GM10248 (cell line): ENCODE measurements at regions not wholly inside any gene's neighbourhood (a gene's known extent, or its start where the extent isn't known, plus 50 kb on each side); places are given as distances from the start of the nearest gene placed in this dataset.

Experiments
- CTCF ChIA-PET: fragments of 300-600 bp; sonication (Branson Sonifier 250); formaldehyde crosslinking; extraction: SDS; loops from one replicate; lab custom pipeline; 2021; ENCODE audit warnings: antibody characterized with exemption; lab: Yijun Ruan, JAX
- POLR2A ChIA-PET: fragments of 350-650 bp; sonication (Branson Sonifier 250); formaldehyde crosslinking; extraction: SDS; loops from one replicate; lab custom pipeline; 2020; ENCODE audit warnings: antibody characterized with exemption; lab: Yijun Ruan, JAX
- DNase-seq: peaks from one replicate; pipeline ENCODE4 v3.0.0; 2012; ENCODE audit errors: extremely low spot score
- TF ChIP-seq, protein P1 (sequence below): IDR thresholded peaks from 2 replicates; pipeline ENCODE4 v1.5.1; 2012; ENCODE audit warnings: mild to moderate bottlenecking, low read depth; ENCODE audit errors: extremely low read depth, missing control alignments, control extremely low read depth

DNA sequence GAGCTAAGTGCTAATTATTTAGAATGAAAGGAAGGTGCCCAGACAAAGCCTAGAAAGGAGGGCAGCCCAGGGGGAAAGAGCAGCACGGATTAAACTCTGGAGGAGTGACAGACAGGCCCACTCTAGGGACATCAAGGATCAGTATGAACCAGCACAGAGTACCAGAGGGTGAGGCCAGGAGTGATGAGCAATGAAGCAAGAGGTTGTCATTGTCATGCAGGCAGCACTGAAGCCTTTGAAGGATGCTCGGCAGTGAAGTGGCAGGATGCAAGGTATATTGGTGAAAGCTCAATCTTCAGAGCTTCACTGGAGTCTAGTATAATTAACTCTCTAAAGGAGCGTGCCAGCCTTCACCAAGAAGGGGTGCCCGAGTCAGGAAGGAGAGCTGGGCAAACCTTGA is 112.0 kb upstream of the INHBA start:
- no peak for DNase-seq
- TF ChIP-seq, protein P1, sequence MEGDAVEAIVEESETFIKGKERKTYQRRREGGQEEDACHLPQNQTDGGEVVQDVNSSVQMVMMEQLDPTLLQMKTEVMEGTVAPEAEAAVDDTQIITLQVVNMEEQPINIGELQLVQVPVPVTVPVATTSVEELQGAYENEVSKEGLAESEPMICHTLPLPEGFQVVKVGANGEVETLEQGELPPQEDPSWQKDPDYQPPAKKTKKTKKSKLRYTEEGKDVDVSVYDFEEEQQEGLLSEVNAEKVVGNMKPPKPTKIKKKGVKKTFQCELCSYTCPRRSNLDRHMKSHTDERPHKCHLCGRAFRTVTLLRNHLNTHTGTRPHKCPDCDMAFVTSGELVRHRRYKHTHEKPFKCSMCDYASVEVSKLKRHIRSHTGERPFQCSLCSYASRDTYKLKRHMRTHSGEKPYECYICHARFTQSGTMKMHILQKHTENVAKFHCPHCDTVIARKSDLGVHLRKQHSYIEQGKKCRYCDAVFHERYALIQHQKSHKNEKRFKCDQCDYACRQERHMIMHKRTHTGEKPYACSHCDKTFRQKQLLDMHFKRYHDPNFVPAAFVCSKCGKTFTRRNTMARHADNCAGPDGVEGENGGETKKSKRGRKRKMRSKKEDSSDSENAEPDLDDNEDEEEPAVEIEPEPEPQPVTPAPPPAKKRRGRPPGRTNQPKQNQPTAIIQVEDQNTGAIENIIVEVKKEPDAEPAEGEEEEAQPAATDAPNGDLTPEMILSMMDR: no peak
- CTCF ChIA-PET: no interaction called here
- POLR2A ChIA-PET: no interaction called here

DNA sequence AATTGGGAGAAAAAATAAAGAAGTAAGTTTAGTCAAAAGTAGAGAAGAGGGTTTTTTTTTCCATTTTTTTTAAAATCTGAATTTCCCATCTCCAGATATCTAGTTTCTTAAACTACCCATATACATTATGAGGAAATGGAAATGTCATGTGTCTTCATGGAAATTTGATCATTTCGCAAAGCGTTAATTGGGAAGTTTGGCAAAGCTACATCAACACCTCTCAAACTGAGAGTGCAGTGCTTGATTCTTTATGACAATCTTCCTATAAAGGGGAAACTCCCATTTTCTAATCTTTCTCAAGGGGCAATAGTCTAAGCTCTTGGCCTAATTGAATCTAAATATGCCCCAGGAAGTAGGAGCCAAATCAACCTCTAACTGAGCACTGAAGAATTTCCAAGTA is 110.4 kb upstream of the INHBA start:
- ChIA-PET POLR2A (no interaction called here), CTCF (interaction anchor here (0.9 to 1.9 kb wide), 4 partner anchors 26 to 127 kb away, joined by 3 to 6 read pairs (median 3); no protein-coding TSS in a partner anchor)
- DNase-seq: no peak
- TF ChIP-seq, protein P1: no peak

DNA sequence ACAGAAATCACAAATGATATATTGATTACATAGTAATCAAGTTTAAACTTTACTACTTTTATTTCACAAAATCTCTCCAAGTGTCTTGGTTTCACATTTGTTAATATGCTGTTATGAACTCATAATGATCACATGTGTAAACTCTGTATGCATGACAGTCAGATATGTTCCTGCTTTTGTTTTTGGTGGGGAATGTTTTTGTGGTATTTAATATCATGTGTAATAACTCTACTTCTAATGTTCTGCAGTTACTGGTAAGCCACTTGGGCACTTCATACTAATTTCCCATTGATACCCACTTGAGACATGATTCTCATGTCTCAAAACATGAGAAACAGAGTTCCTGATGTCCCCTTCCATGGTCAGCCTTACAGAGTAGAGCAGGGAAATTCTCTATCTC is 109.1 kb upstream of the INHBA start:
- ChIA-PET CTCF (interaction anchor here (1.9 kb wide), 1 partner anchor 129 kb away, joined by 6 read pairs; no protein-coding TSS in a partner anchor), POLR2A (no interaction called here)
- TF ChIP-seq, protein P1: no peak
- no peak for DNase-seq

DNA sequence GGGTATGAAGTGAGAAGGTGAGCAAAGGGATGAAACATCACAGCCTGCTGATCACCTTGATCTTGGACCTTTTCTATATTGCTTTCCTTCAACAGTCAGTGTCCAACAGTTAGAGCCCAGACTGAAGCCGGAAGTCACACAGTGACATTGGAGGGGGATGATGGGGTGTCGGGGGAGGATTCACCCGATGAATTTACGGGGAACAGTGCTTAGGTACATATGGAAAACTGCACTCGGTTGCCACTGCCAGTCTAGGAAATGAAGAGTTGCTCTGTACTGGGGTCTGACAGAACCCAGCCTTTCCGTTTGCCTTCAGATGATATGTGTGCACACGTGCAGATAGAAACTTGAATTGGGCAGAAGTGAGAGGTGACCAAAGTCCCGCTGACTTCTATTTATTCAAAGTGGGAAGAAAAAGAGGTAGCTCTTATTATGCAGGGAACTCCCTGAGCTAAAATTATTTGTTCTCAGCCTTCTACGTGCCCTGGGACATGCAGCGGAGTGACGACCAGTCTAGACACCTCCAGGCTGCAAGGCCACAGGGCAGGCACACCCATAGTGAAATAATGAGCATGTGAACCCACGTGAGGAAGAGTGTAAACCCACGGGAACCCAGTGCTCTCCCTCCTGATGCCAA is 107.2 kb upstream of the INHBA start:
- CTCF ChIA-PET: no interaction called here
- TF ChIP-seq, protein P1: no peak
- DNase-seq: peak; percentile 48
- POLR2A ChIA-PET: no interaction called here

DNA sequence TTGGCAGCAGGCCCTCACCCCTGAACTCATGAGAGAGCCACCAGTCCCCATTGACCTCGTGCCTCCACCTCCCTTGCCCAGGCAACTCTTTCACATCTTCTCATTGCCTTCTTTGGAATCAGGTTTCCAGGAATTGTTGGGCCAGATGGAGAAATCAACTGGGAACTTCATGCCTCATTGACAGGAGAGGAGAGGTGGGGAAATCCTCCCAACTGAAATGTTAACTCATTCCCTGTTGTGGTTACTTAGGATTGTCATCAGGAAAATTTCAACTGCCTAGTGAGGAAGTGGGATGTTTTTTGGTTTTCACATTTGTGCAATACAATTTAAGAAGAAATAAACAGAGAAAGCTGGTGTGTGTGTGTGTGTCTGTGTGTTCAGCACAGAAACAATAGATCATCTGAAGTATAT is 106.6 kb upstream of the INHBA start:
- DNase-seq: no peak

DNA sequence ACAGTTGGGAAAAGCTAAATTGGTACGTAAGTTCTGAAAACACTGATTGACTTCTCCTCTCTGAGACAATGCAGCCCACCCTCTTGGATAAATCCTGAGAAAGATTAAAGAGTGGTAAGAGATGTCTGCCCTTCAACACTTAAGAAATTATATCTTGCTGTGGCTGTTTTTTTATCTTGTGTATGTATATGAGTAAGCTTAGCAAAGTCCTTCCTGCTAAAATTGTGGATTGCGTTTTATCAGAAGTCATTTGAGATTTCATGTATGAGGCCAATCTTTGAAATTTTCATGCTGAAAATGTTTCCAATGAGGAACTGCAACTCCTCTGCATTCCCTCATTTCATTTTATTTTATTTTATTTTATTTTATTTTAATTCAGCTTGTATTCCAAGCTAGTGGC is 106.2 kb upstream of the INHBA start:
- POLR2A ChIA-PET: no interaction called here
- TF ChIP-seq, protein P1: no peak
- no peak for DNase-seq
- CTCF ChIA-PET: no interaction called here

More for the DNA sequence above, 106.6 kb upstream of the INHBA start:
- TF ChIP-seq, protein P1: no peak
- CTCF ChIA-PET: no interaction called here
- POLR2A ChIA-PET: no interaction called here
